Stomach (tissue), 4 donors: ENCODE measurements at regions not wholly inside any gene's neighbourhood (a gene's known extent, or its start where the extent isn't known, plus 50 kb on each side); places are given as distances from the start of the nearest gene placed in this dataset.

Experiments
- EP300 ChIP-seq: sonication (generic); formaldehyde crosslinking; IDR thresholded peaks from one replicate; pipeline ENCODE4 v1.6.1; 2017; ENCODE audit warnings: antibody characterized with exemption
- POLR2A ChIP-seq, 4 donors: fragments of 450-650 bp; IDR thresholded peaks; one replicate each; pipeline ENCODE4 v1.6.1; 2016; ENCODE audit warnings: antibody characterized with exemption in 4 of 4, control low read depth in 2 of 4, mild to moderate bottlenecking in 1 of 4, moderate library complexity in 1 of 4
- POLR2AphosphoS5 ChIP-seq, 3 donors: sonication (generic); formaldehyde crosslinking; IDR thresholded peaks; one replicate each; pipeline ENCODE4 v1.6.1; 2016; ENCODE audit warnings: antibody characterized with exemption in 3 of 3
- TF ChIP-seq, protein P1 (sequence below), 7 experiments: fragments of 450-650 bp in 4 of 7; fragments of 200-600 bp in 3 of 7; sonication (generic) in 3 of 7; IDR thresholded peaks; one replicate each; pipeline ENCODE4 v1.5.1; 2016 to 2019; ENCODE audit warnings: antibody characterized with exemption in 7 of 7, control low read depth in 2 of 7, mild to moderate bottlenecking in 1 of 7

GRCh38 chrX:9222299-9222698, 188.4 kb upstream of the FAM9B start:
- TF ChIP-seq, protein P1, sequence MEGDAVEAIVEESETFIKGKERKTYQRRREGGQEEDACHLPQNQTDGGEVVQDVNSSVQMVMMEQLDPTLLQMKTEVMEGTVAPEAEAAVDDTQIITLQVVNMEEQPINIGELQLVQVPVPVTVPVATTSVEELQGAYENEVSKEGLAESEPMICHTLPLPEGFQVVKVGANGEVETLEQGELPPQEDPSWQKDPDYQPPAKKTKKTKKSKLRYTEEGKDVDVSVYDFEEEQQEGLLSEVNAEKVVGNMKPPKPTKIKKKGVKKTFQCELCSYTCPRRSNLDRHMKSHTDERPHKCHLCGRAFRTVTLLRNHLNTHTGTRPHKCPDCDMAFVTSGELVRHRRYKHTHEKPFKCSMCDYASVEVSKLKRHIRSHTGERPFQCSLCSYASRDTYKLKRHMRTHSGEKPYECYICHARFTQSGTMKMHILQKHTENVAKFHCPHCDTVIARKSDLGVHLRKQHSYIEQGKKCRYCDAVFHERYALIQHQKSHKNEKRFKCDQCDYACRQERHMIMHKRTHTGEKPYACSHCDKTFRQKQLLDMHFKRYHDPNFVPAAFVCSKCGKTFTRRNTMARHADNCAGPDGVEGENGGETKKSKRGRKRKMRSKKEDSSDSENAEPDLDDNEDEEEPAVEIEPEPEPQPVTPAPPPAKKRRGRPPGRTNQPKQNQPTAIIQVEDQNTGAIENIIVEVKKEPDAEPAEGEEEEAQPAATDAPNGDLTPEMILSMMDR (IDR thresholded peaks at IDR 0.05) = no peak
- TF ChIP-seq POLR2A (IDR thresholded peaks at IDR 0.05) (no peak), POLR2AphosphoS5 (IDR thresholded peaks at IDR 0.05) (no peak), EP300 (no peak)
